ENCODE measurements at regions not wholly inside any gene's neighbourhood (a gene's known extent, or its start where the extent isn't known, plus 50 kb on each side); places are given as distances from the start of the nearest gene placed in this dataset.

- intact Hi-C loops (cut with micrococcal nuclease), result no loop called here
- no TSS peak for BruUV-seq (replicated peaks)
- Histone ChIP-seq H3K4me1 (ENCODE audit: control insufficient read depth, extremely low read depth, insufficient read depth, low read length) (no peaks in the 10 kb centered on the region), H3K4me3 (replicated peaks in 1 of 3; ENCODE audit: insufficient read depth in 1 of 3, low read depth in 1 of 3, low read length in 3 of 3) (no peak overlapping the region), H3K27ac (ENCODE audit: insufficient read depth, low read depth, low read length) (no peak overlapping the region), H3K4me2 (ENCODE audit: insufficient read depth, low read length) (no peak overlapping the region), H4K20me1 (replicated peaks; ENCODE audit: control insufficient read depth, extremely low read depth, insufficient read depth, low read length) (no peaks in the 10 kb centered on the region), H3K9me1 (replicated peaks; ENCODE audit: control insufficient read depth, extremely low read depth, insufficient read depth, low read length) (no peaks in the 10 kb centered on the region), H3K9ac (replicated peaks; ENCODE audit: extremely low read depth, insufficient read depth, low read length) (no peak overlapping the region), H3K36me3 (ENCODE audit: control insufficient read depth in 2 of 2, extremely low read depth in 1 of 2, insufficient read depth in 2 of 2, low read length in 2 of 2) (no peaks in the 10 kb centered on the region), H3K9me3 (replicated peaks; ENCODE audit: control insufficient read depth, insufficient read depth, low read length) (no peaks in the 10 kb centered on the region), H3K27me3 (ENCODE audit: control insufficient read depth in 2 of 2, insufficient read depth in 2 of 2, low read length in 2 of 2) (no peaks in the 10 kb centered on the region), H3K79me2 (ENCODE audit: control insufficient read depth, insufficient read depth, low read length) (no peaks in the 10 kb centered on the region), H2AFZ (ENCODE audit: low read depth, low read length) (no peak overlapping the region)
- dilution Hi-C loops (cut with MboI; ENCODE audit: extremely low pct_ligation_motif_present, low sequenced_read_pairs), result no loop called here
- TF ChIP-seq POLR2A (IDR thresholded peaks at IDR 0.05; ENCODE audit: low read depth, low read length) (no peak), FOS (IDR thresholded peaks at IDR 0.05; ENCODE audit: borderline replicate concordance, insufficient read depth, low read length) (no peak), POLR2AphosphoS5 (IDR thresholded peaks at IDR 0.05; ENCODE audit: insufficient read depth, low read depth, low read length) (no peak), EZH2 (IDR thresholded peaks at IDR 0.05; ENCODE audit: borderline replicate concordance, low read depth, low read length, severe bottlenecking) (no peak), MYC (IDR thresholded peaks at IDR 0.05; ENCODE audit: low read depth, low read length) (no peak), CTCF (IDR thresholded peaks at IDR 0.05; ENCODE audit: extremely low read depth in 1 of 2, insufficient read depth in 1 of 2, low read depth in 1 of 2, low read length in 2 of 2) (no peak)
- POLR2A ChIA-PET, result no interaction called here
- no peak for FAIRE-seq
- no peak for DNase-seq (ENCODE audit: low read depth, low spot score)
- CTCF ChIA-PET, result no interaction called here
Observed at GRCh38 chr13:111045170-111045569, 69.9 kb upstream of the ARHGEF7 start.

Measured in endothelial cell of umbilical vein (primary cell).